Amygdala (tissue), 56 donors: ENCODE measurements at regions not wholly inside any gene's neighbourhood (a gene's known extent, or its start where the extent isn't known, plus 50 kb on each side); places are given as distances from the start of the nearest gene placed in this dataset.

Experiments
- DNase-seq, 56 donors: peaks; one replicate each; lab custom pipeline; 2025; lab: John Stamatoyannopoulos, UW

DNA sequence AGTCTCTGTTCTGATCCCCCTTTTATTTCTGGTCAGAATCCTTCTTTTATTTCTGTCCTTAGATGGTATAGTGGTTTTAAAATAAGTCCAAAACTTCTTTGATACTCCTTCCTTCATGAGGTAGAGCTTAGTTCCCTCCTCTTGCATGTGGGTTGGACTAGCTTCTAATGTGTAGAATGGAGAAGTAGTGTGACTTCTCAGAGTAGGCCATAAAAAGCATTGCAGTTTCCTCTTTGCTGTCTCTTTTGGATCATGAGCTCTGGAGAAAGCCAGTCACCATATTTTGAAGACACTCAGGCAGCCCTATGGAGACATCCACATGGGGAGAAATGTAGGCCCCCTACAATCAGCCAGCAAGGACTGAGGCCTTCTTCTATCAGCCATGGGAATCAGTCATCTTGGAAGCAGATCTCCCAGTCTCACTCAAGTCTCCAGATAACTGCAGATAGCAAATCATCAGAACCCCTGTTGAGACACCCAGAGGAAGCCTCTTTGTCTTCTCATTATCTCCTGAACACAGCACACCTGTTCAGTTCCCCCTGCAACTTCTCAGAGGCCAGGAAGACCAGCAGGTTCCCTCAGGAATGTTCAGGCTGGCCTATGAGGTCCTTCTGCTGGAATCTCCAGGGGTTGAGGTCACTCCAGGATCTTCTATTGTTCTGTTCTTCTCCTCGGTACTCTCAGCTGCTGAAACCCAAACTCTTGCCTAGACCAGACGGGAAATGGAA is 511.9 kb upstream of the ZMIZ1 start:
- DNase-seq, result no peak

DNA sequence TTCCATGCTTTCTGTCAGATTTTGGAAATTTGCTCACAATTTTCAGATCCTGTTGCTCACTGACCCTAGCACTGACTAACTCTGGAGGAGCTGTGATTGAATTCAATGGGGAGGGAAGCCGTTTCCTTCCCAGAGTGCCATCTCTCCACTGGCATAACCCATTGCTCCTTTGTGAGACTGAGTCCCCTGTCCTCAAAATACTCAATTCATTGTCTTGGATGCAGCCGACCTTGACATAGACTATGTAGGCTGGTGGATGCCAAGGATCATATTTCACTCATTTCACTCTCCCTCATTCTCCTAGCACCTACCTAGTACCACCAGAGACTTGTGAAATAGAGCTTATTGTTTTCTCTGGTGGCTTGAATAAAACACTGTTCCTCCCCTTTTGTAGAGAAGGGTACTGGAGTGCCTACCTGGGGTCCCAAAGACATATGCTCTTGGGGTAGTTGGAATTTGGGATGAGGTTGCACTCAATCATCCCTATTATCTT is 511.3 kb upstream of the ZMIZ1 start:
- no peak for DNase-seq

DNA sequence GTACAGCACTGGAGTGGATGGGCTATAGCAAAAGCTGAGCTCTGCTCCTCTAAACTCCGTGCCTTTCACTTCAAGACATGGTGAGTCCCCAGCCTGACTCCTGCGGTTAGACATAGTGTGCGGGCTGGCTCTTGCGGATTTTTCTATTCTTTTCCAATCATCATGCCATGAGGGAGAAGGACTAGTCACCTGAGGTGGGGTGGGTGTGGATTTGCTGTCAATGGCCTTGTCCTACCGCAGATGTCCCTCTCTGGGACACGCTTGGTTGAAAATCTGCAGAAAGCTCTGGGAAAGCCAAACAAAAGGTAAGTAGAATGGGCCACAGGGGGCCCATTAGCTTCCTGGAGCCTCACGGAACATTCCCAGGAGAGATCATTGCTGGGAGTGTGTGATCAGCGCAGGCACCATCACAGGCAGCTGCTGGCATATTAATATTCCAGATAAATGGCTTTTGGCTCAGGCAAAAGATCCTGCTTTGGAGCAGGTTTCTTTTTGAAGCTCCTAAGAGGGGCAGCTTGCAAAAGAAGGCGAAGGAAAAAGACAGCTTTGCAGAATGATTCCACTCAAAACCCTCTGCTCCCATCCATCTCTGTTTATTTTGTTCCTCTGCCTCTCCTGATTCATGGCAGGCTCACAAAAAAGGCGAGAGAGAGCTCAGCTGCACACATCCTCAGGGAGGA is 509.0 kb upstream of the ZMIZ1 start:
- DNase-seq, result no peak

- DNase-seq, result no peak
These were observed 508.5 kb upstream of the ZMIZ1 start for GRCh38 chr10:78560341-78560688.

GRCh38 chr10:78563314-78563713 is 505.5 kb upstream of the ZMIZ1 start:
- no peak for DNase-seq

DNA sequence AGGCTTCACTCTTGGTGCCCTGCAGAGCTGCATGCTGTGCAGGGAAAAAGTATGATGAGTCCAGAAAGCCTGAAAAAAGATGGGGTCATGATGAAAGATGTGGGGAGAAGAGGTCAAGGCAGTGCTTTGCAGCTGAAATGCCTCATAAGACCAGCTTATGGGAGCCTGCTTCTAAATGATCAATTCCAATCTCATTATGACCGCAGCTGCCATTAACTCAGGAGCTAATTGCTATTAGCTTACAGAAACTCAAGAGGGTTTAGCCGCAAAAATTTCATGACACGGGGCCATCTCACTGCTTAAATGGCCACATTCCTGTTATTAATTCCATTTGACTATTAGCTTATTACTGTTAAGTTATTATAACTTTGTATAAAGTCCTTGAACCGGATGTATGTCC is 502.9 kb upstream of the ZMIZ1 start:
- no peak for DNase-seq

DNA sequence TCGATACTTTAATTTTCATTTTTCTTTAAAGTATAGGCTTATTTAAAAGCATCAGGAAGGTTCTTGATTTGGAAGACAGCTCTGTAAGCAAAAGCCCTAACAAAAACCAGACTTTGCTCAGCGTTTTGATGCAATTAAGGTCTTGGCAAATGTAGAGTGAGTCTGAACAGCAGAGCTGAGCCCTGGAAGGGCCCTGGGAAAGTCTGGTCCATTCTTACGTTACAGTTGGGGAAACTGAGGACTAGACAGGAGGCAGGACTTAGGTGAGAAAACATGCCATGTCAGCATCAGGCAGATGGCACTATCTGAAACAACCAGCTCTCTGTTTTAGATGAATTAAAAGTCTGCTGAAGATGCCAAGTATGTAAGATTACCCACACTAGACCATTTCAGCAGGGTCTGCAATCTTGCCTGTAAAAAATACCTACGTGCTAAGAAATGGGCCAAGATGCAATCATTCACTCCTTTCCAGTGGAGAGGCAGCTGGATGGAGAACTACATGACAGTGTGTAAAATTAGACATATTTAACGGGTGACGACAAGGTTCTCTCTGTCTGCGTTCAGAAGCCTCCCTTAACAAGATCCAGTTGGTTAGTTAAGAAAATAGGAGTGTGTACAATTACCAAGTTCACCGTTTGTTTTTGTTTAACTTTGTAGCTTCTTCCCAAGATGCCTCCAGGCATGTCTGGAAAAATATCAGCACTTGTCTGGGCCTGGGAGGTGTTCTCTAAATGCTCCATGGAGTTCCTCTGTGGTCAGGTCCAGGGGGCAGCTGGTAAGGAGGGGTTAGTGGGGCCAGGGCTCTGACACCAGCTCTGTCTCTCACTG is 502.3 kb upstream of the ZMIZ1 start:
- no peak for DNase-seq

- DNase-seq, result no peak
These were observed 500.9 kb upstream of the ZMIZ1 start for GRCh38 chr10:78567680-78568455.

DNA sequence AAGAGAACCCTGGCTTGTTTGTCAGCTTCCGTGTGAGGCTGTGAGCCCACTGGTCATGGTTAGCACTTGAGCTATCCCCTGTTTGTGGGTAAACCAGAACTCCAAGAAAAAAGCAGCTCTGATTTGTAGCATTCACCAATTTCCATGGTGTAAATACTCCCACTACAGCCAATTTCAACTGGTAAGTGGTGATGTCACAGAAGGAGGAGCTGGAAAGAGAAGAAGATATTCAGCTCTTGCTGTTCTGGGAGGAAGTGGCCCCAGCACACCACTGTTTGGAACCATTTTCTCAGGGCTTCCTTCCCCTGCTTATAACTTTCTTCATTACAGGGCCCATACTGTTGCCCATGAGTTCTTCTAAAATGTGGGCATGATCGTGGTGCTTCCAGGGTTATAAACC is 500.1 kb upstream of the ZMIZ1 start:
- no peak for DNase-seq

DNA sequence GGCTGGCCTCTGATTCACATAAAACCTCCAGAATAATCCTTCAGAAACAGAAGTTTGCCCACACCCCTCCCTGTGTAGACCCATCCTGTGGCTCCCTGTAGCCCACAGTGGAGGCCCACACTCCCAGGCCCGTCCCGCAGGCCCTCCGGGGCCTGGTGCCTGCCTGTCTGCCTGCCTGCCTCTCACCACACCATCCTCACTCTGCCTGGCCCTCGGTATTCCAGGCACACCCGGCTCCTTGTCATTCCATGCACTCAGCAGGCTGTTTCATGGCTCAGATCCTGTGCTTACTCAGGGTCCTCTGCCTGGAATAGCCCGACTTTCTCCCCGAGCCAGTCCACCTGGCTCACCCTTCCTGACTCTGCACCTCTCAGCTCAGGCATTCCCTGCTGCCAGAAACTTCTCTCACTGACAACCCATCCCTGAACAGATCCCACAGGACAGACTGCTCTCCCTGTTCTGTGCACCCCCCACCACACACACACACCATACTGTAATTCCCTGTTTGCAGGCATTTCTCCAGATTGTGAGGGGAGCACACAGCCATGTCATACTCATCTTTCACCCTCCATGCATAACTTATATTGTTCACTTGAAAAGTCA is 498.0 kb upstream of the ZMIZ1 start:
- DNase-seq, result peak in 22 of 56 donors; percentile 11 to 71 (median 35)

DNA sequence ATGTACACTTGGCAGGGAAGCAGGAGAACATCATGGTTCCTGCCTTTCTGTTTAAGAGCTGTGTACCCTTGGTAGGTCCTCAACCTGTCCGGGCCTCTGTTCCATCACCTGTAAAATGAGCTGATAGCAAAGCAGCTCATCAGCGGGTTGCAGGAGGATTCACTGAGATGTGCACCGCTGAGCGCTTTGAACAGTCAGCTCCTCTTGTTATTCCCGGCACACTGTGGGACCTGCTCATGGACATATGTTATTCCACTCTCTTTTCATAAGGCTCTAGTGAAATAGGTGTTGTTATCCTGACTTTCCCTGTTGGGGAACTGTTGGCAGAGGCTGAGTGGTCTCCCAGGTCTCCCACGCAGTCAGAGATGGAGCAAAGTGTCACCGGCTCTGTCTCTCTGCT is 497.5 kb upstream of the ZMIZ1 start:
- DNase-seq, result no peak

DNA sequence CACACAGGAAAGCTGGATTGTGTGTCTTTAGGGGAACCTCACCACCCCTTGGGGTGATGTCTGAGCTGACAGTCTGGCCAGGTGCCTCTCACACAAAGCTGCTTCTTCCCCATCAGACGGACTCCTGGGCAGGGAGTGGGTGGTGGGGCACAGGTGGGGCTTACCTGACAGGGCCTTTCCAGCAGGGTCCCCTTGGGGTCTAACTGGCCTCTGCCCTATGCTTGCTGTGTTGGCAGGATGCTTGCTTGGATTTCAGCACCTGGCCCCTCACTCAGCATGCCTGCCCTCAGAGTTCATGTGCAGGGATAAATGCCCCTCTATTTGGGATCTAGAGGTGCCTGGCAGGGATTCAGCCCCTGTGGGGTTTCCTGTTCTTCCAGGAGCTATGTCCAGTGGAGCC is 496.9 kb upstream of the ZMIZ1 start:
- DNase-seq, result no peak

- DNase-seq, result no peak
These were observed 496.2 kb upstream of the ZMIZ1 start for GRCh38 chr10:78572565-78572964.

GRCh38 chr10:78574547-78574946 is 494.2 kb upstream of the ZMIZ1 start:
- no peak for DNase-seq

DNA sequence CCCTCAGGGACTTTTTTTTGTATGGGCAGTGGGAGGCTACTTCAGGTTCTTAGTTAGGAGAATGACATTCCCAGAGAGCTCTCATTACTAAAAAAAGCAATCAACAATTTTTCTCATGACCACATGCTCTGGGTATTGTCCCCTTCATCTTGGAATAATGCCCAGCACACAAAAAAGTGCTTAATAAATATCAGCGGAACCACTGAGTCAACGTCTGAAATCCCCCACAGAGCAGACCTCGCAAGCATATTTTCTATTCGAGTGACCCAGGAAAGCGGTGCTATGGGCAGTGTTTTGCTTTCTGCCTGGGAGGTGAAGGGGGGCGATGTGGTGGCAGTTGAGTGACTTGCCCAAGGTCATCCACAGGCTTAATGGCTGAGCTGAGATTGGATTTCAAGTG is 493.4 kb upstream of the ZMIZ1 start:
- DNase-seq, result no peak

GRCh38 chr10:78576276-78576675 is 492.5 kb upstream of the ZMIZ1 start:
- DNase-seq, result no peak

- DNase-seq, result no peak
These were observed 491.1 kb upstream of the ZMIZ1 start for GRCh38 chr10:78577712-78578111.

GRCh38 chr10:78578929-78579328 is 489.8 kb upstream of the ZMIZ1 start:
- DNase-seq, result peak in 1 of 56 donors; percentile 14

DNA sequence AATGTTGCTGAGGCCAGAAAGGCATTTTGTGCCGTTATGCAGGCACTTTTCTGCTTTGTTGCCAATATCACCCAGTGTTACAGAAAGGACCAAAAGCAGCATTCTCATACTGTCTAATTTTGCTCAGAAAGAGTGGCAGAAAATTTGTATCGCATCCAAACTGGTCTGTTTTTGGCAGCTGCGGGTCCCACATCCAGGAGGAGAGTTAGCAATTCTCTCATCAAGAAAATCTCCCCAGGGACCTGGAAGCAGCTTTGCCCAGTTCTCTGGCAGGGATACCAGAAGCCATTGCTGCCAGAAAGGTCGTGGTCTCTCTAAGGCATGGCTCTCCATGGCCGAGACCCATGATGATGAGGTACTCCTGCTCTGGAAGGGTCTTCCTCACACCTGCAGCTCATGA is 489.2 kb upstream of the ZMIZ1 start:
- DNase-seq, result peak in 8 of 56 donors; percentile 13 to 62 (median 49)

- DNase-seq, result peak in 54 of 56 donors; percentile 16 to 91 (median 70)
These were observed 488.8 kb upstream of the ZMIZ1 start for GRCh38 chr10:78579995-78580394.
